Anterior cingulate cortex (tissue), 58 donors: ENCODE measurements at regions not wholly inside any gene's neighbourhood (a gene's known extent, or its start where the extent isn't known, plus 50 kb on each side); places are given as distances from the start of the nearest gene placed in this dataset.
"Not testable (repeated sequence)": the region's sequence is repeated elsewhere in the genome, so short reads cannot be mapped to it uniquely, and the experiment has no call there.

Source experiments
- DNase-seq, 58 donors: peaks; one replicate each; lab custom pipeline; 2025; lab: John Stamatoyannopoulos, UW

DNA sequence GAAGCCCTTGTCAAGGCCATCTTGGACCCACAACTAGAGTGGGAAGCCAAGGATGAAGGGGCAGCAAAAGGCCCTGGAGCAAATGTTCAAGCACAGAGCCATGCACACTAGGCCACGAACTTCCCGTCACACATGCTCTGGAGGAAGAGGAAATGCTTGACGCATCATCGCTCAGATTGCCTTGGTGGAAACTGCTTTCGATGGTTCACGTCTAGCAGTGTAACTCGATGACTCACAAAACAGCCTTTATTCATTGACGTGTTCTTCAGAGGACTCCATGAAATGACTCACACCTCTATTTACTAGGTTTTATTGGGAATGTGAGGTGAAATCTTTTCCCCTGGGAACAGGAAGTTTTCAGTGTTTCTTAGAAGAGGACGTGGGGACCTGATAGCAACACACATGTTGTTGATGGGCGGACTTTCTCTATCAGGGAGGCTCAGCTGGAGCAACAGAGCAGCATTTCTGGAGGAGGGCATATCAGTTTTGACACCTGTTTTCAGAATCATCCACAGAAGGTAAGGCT lies 79.8 kb upstream of the FLT1 start:
- DNase-seq = no peak

GRCh38 chr13:28573595-28574373 lies 78.9 kb upstream of the FLT1 start:
- DNase-seq = no peak

DNA sequence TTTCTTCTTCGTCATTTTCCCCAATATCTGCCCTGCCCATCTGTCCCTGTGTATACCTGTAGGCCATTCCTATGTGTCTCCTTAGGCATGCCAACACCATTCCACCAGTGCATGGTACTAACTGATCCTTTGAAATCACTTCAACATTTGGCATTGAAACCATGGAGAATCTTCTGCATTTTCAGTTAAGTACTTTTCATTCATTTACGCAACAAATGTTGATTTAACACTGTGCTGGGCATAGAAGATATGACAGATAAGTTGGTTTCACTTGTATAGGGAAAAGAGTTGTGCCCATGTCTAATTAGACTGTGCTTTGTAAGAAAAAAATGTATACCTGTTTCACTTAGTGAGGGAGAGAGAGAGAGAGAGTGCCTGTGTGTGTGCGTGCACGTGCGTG lies 77.9 kb upstream of the FLT1 start:
- no peak for DNase-seq

DNA sequence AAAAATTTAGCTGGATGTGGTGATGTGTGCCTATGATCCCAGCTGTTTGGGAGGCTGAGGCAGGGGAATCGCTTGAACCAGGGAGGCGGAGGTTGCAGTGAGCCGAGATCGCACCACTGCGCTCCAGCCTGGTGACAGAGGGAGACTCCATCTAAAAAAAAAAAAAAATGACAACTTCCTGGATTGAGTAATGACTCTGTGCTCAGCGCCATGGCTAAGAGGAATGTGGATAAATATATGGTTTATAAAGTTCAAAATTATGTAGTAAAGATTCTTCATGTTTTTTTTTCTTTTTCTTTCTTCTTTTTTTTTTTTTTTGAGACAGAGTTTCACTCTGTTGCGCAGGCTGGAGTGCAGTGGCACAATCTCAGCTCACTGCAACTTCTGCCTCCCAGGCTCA lies 75.4 kb upstream of the FLT1 start:
- not testable (repeated sequence) for DNase-seq

DNA sequence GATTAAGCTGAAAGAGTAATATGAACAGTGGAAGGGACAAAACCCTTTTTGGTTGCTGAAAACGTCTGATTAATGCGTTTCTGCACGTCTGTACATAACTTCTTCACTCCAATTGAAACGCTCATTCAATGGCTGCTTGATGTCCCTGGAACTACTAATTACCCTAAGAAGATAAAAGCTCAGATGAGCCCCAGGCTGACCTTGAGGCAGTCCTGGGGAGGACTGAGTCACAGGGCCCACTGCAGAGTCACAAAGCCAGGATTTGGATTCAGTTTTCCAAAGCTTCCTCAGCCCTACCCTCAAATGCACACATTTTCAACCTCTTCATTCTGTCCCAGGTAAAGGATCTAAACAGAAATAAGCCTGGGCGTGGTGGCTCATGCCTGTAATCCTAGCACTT lies 75.0 kb upstream of the FLT1 start:
- DNase-seq = no peak

DNA sequence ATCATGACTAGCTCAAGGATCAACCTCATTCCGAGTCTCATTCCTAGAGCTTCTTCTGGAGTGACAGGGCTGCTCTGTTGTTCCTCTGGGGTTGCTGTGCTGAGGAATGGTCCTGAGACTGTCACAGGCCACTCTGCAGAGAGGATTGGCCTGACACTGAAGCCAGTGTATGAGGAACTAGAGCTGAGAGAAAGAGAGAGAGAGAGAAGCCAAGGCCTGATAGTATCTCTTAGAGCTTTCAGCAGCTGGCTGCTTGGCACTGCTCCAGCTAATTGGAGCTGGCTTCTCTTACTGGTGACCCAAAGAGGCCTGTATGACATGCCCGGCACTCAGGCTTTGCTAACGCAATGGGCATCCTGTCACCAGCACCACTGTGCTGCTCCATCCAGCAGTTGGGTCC lies 73.4 kb upstream of the FLT1 start:
- DNase-seq = peak in 38 of 58 donors; percentile 5 to 79 (median 27)

- DNase-seq = no peak
These were observed 72.0 kb upstream of the FLT1 start for GRCh38 chr13:28566891-28567290.

DNA sequence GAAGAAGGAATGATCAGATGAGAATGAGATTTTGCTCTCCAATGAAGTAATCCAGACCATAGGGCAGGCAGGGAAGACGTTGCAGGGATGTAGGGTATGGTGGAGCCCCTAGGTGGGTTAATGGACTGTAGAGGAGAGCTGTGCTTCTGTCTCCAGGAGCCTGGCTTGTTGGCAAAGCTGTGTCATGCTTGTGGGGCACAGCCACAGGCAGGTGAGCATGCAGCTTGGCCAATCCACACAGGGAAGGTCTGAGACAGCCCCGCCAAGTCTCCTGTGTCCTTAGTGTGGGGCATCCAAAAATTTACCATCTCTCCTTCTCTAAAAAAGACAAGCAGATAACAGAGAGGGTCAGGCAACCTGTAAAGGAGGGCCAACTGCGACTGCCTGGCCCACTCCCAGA lies 71.4 kb upstream of the FLT1 start:
- DNase-seq = no peak

DNA sequence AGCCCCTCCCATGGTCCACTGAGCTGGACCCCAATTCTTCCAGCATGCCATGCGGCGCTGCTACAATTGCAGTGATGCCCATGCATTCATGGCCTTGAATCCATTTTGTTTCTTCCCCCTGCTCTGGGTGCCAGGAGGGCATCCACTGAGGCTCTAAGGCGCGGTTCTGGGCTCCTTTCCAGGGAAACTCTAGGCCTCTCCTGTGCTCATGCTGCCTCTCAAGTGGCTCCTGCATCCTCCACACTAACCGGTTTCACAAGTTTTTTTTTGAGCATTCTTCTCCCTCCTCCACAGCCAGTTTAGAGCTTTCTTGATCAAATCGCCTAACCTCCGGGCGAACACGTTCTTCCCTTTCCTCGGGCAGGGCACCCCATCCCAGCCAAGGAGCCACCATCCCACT lies 69.1 kb upstream of the FLT1 start:
- DNase-seq = no peak

GRCh38 chr13:28563609-28564008 lies 68.7 kb upstream of the FLT1 start:
- DNase-seq = no peak

DNA sequence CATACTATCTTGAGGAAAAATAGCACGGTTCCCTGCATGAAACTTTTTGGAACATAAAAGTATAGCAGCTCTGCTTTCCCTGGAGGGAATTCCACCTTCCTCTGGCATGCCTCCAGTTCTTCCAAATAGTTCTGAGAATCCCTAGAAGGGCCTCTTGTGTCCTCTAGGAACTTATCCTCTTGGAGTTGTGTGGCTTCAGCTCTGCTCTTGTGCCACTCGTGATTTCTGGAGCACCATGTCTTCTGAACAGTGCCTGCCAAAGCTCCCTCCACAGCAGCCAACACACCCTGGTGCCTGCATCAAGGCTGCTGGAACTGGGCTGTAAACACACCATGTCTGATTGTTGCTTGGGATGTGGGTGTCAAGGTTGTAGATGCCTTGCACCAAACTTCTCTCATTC lies 65.7 kb upstream of the FLT1 start:
- no peak for DNase-seq

- no peak for DNase-seq
These were observed 64.8 kb upstream of the FLT1 start for GRCh38 chr13:28559636-28560259.

GRCh38 chr13:28558567-28558966 lies 63.6 kb upstream of the FLT1 start:
- DNase-seq = peak in 1 of 58 donors; percentile 9

- no peak for DNase-seq
These were observed 63.0 kb upstream of the FLT1 start for GRCh38 chr13:28557725-28558520.

DNA sequence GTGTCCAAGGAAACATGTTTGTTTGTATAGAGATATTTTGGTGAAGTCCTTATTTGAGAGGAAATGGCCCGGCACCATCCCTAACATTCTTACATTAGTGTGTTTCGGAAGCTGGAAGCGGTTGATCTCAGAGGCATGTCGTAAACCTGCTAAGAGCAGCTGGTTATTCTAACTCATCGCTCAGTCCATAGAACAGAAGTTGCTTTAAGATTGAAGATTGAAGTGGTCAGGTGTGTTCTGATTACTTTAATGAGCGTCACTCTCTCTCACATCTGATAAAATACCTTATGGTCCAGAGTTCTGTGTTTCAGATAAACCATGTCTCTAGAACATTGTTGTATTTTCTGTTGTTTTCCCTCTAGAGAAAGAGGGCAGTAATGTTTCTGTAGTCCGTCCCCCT lies 60.2 kb upstream of the FLT1 start:
- no peak for DNase-seq

DNA sequence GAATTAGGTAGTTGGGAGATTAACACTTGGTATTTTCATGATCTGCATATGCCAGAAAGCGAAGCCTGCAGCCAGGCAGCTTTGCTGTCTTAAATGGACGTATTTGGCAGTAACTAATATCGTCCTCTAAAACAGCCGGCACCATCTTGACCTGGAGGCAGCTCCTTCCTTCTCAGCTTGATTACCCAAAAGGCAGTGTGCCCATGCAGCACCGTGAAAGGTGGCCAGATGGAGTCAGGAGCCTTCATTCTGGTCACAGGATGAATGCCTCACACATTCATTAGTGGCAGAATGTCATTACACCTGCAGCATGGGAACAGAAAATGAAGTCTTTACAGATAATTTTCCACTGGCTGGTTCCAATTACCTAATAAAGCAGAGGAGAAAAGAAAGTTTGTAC lies 59.0 kb upstream of the FLT1 start:
- no peak for DNase-seq

DNA sequence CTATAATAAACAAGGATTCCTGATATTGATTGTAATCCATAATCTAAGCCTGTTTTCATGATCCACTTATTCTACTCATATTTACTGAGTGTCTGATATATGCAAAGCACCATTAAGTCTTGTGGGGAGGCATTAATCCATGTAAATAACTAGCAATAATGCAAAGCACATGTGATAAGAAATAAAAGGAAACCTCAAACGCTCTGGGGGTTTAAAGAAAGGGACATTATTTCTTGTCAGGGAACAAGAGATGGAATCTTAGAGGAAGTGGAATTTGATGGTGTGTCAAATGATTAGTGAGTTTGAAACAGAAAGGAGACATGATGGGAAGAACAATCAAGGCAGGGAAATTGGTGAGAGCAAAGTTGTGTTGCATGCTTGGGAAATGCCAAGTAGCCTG lies 57.4 kb upstream of the FLT1 start:
- no peak for DNase-seq

DNA sequence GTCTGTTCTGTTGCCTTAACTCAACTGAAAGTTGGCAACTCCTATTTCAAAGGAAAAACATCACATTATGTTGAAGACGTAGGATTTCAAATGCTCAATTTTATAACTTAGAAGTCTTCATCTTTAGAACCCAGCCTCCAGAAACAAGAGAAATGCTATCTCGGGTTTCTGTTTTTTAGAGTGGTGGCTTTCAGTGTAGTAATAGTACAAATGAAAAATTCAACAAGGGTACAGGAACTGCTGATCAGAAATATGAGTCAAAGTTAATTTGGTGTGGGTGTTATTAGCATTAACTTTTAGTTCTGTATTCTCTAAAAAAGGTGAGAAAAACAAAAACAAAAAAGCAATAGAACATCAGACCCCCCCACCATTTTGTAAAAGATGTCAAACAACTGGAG lies 56.6 kb upstream of the FLT1 start:
- DNase-seq = no peak

DNA sequence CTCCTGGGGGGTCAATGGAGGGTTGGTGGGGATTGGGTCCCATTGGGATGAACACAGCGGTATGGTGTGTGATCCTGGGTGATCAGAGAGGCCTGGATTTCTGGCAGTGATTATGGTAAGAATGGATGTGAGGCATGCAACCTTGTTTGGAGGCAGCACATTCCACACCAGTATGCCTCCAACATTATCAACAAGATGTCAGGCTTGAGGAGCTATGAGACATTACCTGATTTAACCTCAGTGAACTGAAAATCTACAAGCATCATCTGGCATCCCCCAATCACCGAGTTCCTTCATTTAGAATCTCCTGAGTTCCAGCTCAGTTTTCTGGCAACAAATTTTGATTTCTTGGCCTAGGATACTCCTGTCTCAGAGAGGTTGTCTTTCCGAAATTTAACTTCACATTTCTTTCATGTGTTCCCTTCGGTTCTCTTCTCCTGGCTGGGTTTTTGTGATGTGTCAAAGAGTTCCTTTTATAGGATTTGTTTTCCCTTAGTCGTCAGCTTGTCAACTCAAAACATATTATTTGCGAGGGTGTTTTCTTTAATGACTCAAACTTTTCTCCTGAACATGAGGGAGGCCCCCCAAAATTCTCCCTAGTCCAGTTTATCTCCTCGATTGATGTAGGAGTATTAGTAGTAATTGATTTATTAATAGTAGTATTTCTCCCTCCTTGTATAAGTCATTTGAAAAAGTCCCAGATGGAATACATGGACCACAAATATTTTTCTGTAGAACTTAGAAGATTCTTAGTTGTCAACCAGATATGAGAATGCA lies 56.0 kb upstream of the FLT1 start:
- no peak for DNase-seq

- DNase-seq = no peak
These were observed 55.2 kb upstream of the FLT1 start for GRCh38 chr13:28550091-28550490.

- no peak for DNase-seq
These were observed 53.9 kb upstream of the FLT1 start for GRCh38 chr13:28548872-28549271.
